ENCODE measurements at regions not wholly inside any gene's neighbourhood (a gene's known extent, or its start where the extent isn't known, plus 50 kb on each side); places are given as distances from the start of the nearest gene placed in this dataset.
"Not testable (repeated sequence)": the region's sequence is repeated elsewhere in the genome, so short reads cannot be mapped to it uniquely, and the experiment has no call there.

- DNase-seq (ENCODE audit: low spot score): no peak
Observed at GRCh38 chr1:73475316-73475870, 722.6 kb downstream of the LRRIQ3 start.

GRCh38 chr1:73472810-73473209 is 725.2 kb downstream of the LRRIQ3 start:
- DNase-seq (ENCODE audit: low spot score): no peak

- DNase-seq (ENCODE audit: low spot score): no peak
Observed at GRCh38 chr1:73467731-73468130, 730.2 kb downstream of the LRRIQ3 start.

- DNase-seq (ENCODE audit: low spot score): no peak
Observed at GRCh38 chr1:73463873-73464272, 734.1 kb downstream of the LRRIQ3 start.

- no peak for DNase-seq (ENCODE audit: low spot score)
Observed at GRCh38 chr1:73452522-73452921, 745.5 kb downstream of the LRRIQ3 start.

GRCh38 chr1:73450668-73451067 is 747.3 kb downstream of the LRRIQ3 start:
- not testable (repeated sequence) for DNase-seq (ENCODE audit: low spot score)

- no peak for DNase-seq (ENCODE audit: low spot score)
Observed at GRCh38 chr1:73411479-73411878, 786.5 kb downstream of the LRRIQ3 start.

- DNase-seq (ENCODE audit: low spot score): no peak
Observed at GRCh38 chr1:73401666-73402065, 796.3 kb downstream of the LRRIQ3 start.

GRCh38 chr1:73382966-73383365 is 815.0 kb downstream of the LRRIQ3 start:
- DNase-seq (ENCODE audit: low spot score): no peak

- DNase-seq (ENCODE audit: low spot score): no peak
Observed at GRCh38 chr1:73366734-73367413, 831.1 kb downstream of the LRRIQ3 start.

- DNase-seq (ENCODE audit: low spot score): no peak
Observed at GRCh38 chr1:73359001-73359400, 839.0 kb downstream of the LRRIQ3 start.

GRCh38 chr1:73356485-73356884 is 841.5 kb downstream of the LRRIQ3 start:
- no peak for DNase-seq (ENCODE audit: low spot score)

- DNase-seq (ENCODE audit: low spot score): no peak
Observed at GRCh38 chr1:73343947-73344346, 854.0 kb downstream of the LRRIQ3 start.

- DNase-seq (ENCODE audit: low spot score): no peak
Observed at GRCh38 chr1:73333847-73334503, 864.0 kb downstream of the LRRIQ3 start.

GRCh38 chr1:73331726-73332125 is 866.2 kb downstream of the LRRIQ3 start:
- no peak for DNase-seq (ENCODE audit: low spot score)

GRCh38 chr1:73327998-73328397 is 870.0 kb downstream of the LRRIQ3 start:
- no peak for DNase-seq (ENCODE audit: low spot score)

GRCh38 chr1:73327180-73327793 is 870.7 kb downstream of the LRRIQ3 start:
- DNase-seq (ENCODE audit: low spot score): no peak

- no peak for DNase-seq (ENCODE audit: low spot score)
Observed at GRCh38 chr1:73326663-73327062, 871.3 kb downstream of the LRRIQ3 start.

- DNase-seq (ENCODE audit: low spot score): no peak
Observed at GRCh38 chr1:73310797-73311381, 887.1 kb downstream of the LRRIQ3 start.

GRCh38 chr1:73306899-73307555 is 890.9 kb downstream of the LRRIQ3 start:
- DNase-seq (ENCODE audit: low spot score): no peak

- DNase-seq (ENCODE audit: low spot score): no peak
Observed at GRCh38 chr1:73273886-73274285, 924.1 kb downstream of the LRRIQ3 start.

- DNase-seq (ENCODE audit: low spot score): not testable (repeated sequence)
Observed at GRCh38 chr1:73245196-73245595, 952.8 kb downstream of the LRRIQ3 start.
